IPS-NIHi7 (cell line): ENCODE measurements at regions not wholly inside any gene's neighbourhood (a gene's known extent, or its start where the extent isn't known, plus 50 kb on each side); places are given as distances from the start of the nearest gene placed in this dataset.
"Not testable (repeated sequence)": the region's sequence is repeated elsewhere in the genome, so short reads cannot be mapped to it uniquely, and the experiment has no call there.

ENCODE experiments used
- DNase-seq: peaks from one replicate; pipeline ENCODE4 v3.0.0; 2012; ENCODE audit warnings: mixed read lengths; ENCODE audit errors: extremely low spot score

- DNase-seq: no peak
Measured at GRCh38 chr2:234193977-234194563, 143.6 kb downstream of the SPP2 start.

DNA sequence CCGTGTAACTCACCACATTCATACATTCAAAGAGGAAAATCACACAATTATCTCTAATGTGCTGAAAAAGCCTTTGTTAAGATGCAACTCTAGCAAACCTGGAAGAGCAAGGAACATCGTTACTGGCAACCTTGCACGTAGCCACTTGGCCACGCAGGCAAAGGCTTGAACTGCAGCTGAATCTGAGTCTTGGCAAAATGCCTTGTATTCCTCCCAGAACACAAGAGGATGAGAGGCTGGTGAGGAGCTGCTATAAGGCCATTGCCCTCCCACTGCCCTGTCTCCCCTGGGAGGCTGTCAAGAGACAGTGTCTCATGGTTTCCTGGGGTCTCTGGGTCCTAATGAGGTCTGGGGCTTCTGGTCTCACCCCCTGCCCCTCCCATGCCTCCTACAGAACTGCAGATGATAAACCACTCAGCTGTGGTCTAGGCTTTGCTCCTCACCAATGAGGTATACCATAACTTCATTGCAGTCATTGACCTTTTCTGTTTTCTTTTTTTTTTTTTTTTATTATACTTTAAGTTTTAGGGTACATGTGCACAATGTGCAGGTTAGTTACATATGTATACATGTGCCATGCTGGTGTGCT lies 141.4 kb downstream of the SPP2 start:
- no peak for DNase-seq

GRCh38 chr2:234189786-234190300 lies 139.3 kb downstream of the SPP2 start:
- no peak for DNase-seq

DNA sequence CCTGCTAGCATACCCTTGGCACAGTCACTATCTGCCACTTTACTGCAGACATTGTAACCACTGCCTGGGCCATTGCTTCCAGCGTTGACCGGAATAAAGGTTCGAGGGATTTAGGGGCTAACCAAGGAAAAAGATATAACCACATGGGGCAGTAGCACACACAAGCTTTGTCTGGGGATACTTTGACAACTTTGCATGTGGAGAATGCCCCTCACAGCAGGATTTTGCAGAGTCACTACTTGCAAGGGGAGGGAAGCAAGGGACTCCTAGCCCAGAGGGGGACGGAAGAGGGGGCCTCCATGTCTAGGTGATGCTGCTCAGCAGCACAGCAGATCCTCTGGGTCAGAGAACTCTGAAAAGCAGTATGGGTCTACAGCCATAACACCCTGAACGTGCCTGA lies 138.7 kb downstream of the SPP2 start:
- DNase-seq: peak; percentile 34

GRCh38 chr2:234187646-234188174 lies 137.2 kb downstream of the SPP2 start:
- no peak for DNase-seq

DNA sequence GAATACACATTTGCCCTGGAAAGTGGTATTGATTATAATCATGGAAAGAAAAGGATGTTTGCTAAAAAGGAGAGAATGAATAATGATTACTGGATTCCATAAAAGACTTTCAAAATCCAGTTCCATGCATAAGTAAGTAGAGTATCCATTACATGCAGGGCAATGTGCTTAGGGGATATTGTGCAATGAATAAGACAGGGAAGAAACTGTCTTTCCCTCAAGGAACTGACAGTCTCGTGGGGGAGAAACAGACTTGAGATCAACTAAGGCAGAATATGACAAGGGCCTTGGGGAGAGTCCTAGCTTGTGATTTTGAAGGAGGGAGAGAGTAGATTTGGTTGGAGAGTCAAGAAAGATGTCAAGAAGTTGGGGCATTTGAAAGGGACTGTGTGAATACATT lies 130.6 kb downstream of the SPP2 start:
- no peak for DNase-seq

DNA sequence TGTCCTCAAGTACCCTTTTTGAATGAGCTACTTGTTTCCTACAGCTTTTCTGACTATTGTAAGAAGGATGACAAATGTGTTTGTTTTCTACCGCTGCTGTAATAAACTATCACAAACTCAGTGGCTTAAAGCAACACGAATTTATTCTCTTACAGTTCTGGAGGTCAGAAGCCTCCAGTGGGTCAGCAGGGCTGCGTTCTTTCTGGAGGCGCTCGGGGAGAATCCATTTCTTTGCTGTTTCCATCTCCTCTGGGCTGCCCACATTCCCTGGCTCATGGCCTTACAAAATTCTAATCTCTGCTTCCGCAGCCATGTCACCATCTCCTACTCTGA lies 128.5 kb downstream of the SPP2 start:
- no peak for DNase-seq

DNA sequence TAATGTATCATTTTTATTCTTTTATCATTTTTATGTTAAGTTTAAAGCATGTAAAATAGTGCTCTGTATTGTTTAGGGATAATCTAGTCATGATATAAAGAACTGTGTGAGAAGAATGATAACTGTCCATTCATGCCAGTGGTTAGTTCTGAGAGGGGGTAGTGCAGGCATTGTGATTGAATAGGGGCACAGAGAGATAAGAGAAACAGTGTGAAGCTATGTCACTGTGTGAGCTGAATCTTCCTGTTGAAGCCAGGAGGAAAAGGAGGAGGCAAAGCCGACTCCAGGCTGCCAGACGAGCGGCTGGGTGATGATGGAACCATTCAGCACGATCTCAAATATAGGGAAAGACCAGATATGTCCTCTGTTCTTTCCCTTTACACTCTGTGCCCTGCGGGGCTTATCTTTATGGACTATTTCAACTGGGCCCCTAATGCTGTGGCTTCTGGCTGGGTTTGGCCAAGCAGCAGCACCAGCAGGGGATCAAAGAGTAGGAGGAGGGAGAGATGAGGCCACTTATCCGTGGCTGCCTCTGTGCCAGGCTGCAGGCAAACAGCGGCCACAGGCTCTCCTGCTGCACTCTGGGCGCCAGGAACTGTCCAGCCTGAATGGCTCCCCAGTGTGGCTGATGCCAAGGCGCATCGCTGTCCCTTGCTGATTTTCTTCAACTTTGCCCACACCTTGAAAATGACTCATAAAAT lies 128.0 kb downstream of the SPP2 start:
- peak; percentile 31 for DNase-seq

DNA sequence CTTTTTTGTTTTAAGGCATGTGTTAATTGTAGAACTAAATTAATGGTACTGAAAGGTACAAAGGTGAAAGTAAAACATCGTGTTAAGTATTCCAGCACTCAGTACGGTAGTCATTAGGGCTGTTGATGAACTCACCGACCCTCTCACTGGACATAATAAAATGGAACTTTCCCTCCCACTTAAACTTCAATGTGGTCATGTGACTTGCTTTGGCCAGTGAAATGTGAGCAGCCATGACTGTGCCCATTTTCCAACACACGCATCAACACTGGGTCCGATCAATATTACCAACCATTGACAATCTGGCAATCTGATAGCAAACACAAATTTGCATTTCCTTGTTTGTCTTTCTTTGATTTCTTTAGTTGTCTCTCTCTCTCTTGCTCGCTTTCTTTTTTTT lies 125.1 kb downstream of the SPP2 start:
- no peak for DNase-seq

- no peak for DNase-seq
Measured at GRCh38 chr2:234174742-234175141, 124.2 kb downstream of the SPP2 start.

DNA sequence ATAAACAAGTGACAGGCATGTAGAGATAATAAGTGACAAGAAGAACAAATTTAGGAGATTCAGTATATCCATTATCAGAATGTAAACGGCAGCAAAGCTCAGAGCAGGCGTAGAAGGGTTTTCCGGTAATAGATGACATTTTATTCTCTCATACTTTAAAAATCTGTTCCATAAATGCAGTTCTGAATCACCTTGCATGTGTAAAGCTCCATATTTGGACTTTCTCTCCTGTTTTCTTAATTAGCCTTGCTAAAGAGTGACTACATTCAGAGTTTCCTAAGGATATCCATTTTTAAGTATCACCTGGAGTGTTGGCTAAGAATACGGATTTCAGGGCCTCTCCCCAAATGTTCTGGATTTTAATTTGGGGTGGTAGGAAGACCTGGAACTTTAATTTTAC lies 122.0 kb downstream of the SPP2 start:
- no peak for DNase-seq

- DNase-seq: no peak
Measured at GRCh38 chr2:234172066-234172465, 121.6 kb downstream of the SPP2 start.

DNA sequence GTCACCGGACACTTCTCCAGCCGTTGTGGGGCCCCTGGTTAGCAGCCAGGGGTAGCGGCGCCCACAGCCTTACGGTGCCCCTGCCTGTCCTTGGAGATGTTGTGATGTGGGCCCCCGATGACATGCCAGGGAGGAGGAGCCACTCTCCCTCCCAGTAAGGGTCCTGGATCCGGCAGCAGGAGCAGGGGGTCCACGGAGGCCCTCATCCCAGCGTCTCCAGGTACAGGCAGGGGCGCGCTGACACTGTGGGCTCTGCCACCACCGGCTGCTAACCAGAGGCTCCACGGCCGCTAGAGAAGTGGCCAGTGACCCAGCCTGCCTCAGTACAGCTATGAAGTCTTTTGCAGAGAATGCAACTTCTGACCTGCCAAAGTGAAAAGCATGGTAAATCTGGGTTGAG lies 121.2 kb downstream of the SPP2 start:
- DNase-seq: no peak

- no peak for DNase-seq
Measured at GRCh38 chr2:234169674-234170073, 119.2 kb downstream of the SPP2 start.

DNA sequence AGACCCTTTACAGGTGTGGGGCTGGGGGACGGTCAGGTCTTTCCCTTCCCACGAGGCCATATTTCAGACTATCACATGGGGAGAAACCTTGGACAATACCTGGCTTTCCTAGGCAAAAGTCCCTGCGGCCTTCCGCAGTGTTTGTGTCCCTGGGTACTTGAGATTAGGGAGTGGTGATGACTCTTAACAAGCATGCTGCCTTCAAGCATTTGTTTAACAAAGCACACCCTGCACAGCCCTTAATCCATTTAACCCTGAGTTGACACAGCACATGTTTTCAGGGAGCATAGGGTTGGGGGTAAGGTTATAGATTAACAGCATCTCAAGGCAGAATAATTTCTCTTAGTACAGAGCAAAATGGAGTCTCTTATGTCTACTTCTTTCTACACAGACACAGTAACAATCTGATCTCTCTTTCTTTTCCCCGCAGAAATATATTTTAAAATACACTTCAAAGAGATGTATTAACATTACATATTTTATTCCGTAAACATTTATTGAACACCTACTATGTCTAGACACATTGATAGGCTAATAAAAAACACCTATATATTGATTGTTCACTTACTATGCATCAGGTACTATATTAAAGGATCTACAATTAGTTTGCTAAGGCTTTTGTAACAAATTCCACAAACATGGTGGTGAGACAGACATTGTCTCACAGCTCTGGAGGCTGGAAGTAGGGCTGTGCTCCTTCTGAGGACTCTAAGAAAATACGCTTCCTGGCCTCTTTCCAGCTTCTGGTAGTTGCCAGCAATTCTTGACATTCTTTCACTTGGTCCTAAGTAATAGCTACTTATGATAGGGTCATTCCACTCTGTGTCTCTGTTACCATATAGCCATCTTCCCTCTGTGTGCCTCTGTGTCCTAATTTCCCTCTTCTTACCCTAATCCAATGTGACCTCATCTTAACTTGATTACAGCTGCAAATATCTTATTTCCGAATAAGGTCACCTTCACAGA lies 118.4 kb downstream of the SPP2 start:
- not testable (repeated sequence) for DNase-seq

DNA sequence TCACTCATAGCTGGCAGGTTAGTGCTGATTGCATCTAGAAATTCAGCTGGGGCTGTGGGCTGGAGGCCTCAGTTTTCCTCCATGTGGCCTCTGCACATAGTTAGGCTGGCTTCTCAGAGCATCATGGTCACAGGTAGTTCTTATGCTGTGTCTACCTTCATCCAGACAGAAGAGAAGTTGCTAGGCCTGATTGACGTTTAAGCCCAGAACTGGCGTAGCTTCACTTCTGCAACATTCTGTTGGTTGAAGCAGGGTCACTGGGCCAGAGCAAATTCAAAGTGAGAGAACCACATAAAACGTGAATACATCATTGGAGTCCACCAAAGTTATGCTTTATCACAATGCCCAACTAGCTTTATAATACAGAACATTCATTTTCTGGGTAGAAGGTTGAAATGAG lies 116.0 kb downstream of the SPP2 start:
- no peak for DNase-seq

- DNase-seq: no peak
Measured at GRCh38 chr2:234165421-234165820, 114.9 kb downstream of the SPP2 start.

GRCh38 chr2:234164493-234165413 lies 114.3 kb downstream of the SPP2 start:
- no peak for DNase-seq

- no peak for DNase-seq
Measured at GRCh38 chr2:234163510-234164045, 113.1 kb downstream of the SPP2 start.

- no peak for DNase-seq
Measured at GRCh38 chr2:234162861-234163260, 112.4 kb downstream of the SPP2 start.

DNA sequence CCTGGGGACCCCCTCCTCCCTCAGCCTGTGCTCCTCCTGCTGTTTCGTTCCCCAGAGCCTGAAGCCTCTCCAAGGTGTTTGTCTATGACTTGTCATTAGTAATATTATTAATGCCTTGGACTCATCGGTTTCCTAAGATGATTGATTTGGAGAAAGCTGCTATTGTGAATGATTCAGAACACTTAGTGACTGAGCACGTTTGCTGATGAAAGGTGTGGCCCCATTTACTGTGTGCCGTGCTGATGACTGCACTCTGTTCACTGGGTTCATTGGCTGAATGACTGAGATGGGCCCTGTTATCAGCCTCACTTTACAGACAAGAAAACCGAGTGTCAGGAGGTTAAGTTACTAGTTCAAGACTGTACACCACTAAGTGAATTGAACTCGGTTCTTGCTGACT lies 111.4 kb downstream of the SPP2 start:
- no peak for DNase-seq
